Endothelial cell of umbilical vein (primary cell): ENCODE measurements at regions not wholly inside any gene's neighbourhood (a gene's known extent, or its start where the extent isn't known, plus 50 kb on each side); places are given as distances from the start of the nearest gene placed in this dataset.
"Not testable (repeated sequence)": the region's sequence is repeated elsewhere in the genome, so short reads cannot be mapped to it uniquely, and the experiment has no call there.

Experiments used
- BruUV-seq: library from RNA; stranded (reverse); fragments of 400-500 nt; replicated peaks from 2 replicates; lab custom pipeline; 2021; lab: Mats Ljungman, UMichigan
- CTCF ChIA-PET: fragments of 300-600, 350-600 bp; sonication (Branson Sonifier 250); formaldehyde crosslinking; loops from one replicate; lab custom pipeline; 2021; ENCODE audit warnings: antibody characterized with exemption, inconsistent platforms; lab: Charles Lee
- POLR2A ChIA-PET: fragments of 300-600, 350-600 bp; sonication (Branson Sonifier 250); formaldehyde crosslinking; loops from one replicate; lab custom pipeline; 2021; ENCODE audit warnings: antibody characterized with exemption, inconsistent platforms; lab: Charles Lee
- DNase-seq: peaks from one replicate; pipeline ENCODE4 v3.0.0-alpha.2; 2011; ENCODE audit warnings: low read depth, low spot score
- FAIRE-seq: peaks from 2 replicates; lab custom pipeline; 2011; peaks lifted over from hg19 to GRCh38; lab: Jason Lieb, UNC
- H2AFZ ChIP-seq: 2 replicates; pipeline ENCODE4 v1.6.0; 2012; ENCODE audit warnings: low read depth, low read length, control low read depth, inconsistent platforms
- H3K27ac ChIP-seq: 2 replicates; pipeline ENCODE4 v1.5.1; 2011; ENCODE audit warnings: low read depth, mild to moderate bottlenecking, control low read depth, low read length, moderate library complexity; ENCODE audit not compliant: insufficient read depth
- H3K27me3 ChIP-seq, 2 experiments: 2 replicates each; pipeline versions ENCODE4 v1.6.0 to v1.6.1; 2011; ENCODE audit warnings: low read length in 2 of 2, mixed read lengths in 1 of 2; ENCODE audit not compliant: control insufficient read depth in 2 of 2, insufficient read depth in 2 of 2
- H3K36me3 ChIP-seq, 2 experiments: 2 replicates in 1 of 2; 3 replicates in 1 of 2; pipeline ENCODE4 v1.5.1; 2011; ENCODE audit warnings: low read length in 2 of 2, mild to moderate bottlenecking in 1 of 2, moderate library complexity in 1 of 2; ENCODE audit not compliant: control insufficient read depth in 2 of 2, insufficient read depth in 2 of 2; ENCODE audit errors: extremely low read depth in 1 of 2
- H3K4me1 ChIP-seq: 3 replicates; pipeline ENCODE4 v1.5.1; 2011; ENCODE audit warnings: mild to moderate bottlenecking, low read length; ENCODE audit not compliant: control insufficient read depth, insufficient read depth; ENCODE audit errors: extremely low read depth
- H3K4me2 ChIP-seq: 2 replicates; pipeline ENCODE4 v1.6.1; 2011; ENCODE audit warnings: low read length, control low read depth, mixed read lengths; ENCODE audit not compliant: insufficient read depth
- H3K4me3 ChIP-seq, 3 experiments: fragments of 200-600 bp in 1 of 3; sonication (generic), shearing (Covaris generic) in 1 of 3; replicated peaks in 1 of 3; 2 replicates each; pipeline ENCODE4 v1.5.1; 2011 to 2016; ENCODE audit warnings: control low read depth in 3 of 3, low read length in 3 of 3, mild to moderate bottlenecking in 2 of 3, inconsistent platforms in 1 of 3, low read depth in 1 of 3, moderate library complexity in 1 of 3; ENCODE audit not compliant: insufficient read depth in 1 of 3
- H3K79me2 ChIP-seq: 2 replicates; pipeline ENCODE4 v1.6.0; 2012; ENCODE audit warnings: low read length, inconsistent platforms; ENCODE audit not compliant: control insufficient read depth, insufficient read depth
- H3K9ac ChIP-seq: replicated peaks from 2 replicates; pipeline ENCODE3; 2011; ENCODE audit warnings: low read length, control low read depth; ENCODE audit not compliant: insufficient read depth; ENCODE audit errors: extremely low read depth
- H3K9me1 ChIP-seq: replicated peaks from 3 replicates; pipeline ENCODE4 v1.6.0; 2011; ENCODE audit warnings: mild to moderate bottlenecking, low read length; ENCODE audit not compliant: control insufficient read depth, insufficient read depth; ENCODE audit errors: extremely low read depth
- H3K9me3 ChIP-seq: replicated peaks from 2 replicates; pipeline ENCODE4 v1.5.1; 2012; ENCODE audit warnings: low read length, inconsistent platforms; ENCODE audit not compliant: control insufficient read depth, insufficient read depth
- H4K20me1 ChIP-seq: replicated peaks from 2 replicates; pipeline ENCODE3; 2011; ENCODE audit warnings: mild to moderate bottlenecking, low read length; ENCODE audit not compliant: control insufficient read depth, insufficient read depth; ENCODE audit errors: extremely low read depth
- CTCF ChIP-seq, 2 donors: IDR thresholded peaks; 1 replicate in 1 of 2; 2 replicates in 1 of 2; pipeline ENCODE4 v1.5.1; 2011; ENCODE audit warnings: low read length in 2 of 2, mild to moderate bottlenecking in 2 of 2, moderate library complexity in 2 of 2, control low read depth in 1 of 2, inconsistent platforms in 1 of 2, low read depth in 1 of 2; ENCODE audit not compliant: insufficient read depth in 1 of 2; ENCODE audit errors: extremely low read depth in 1 of 2
- EZH2 ChIP-seq: IDR thresholded peaks from 2 replicates; pipeline ENCODE4 v1.6.1; 2012; ENCODE audit warnings: borderline replicate concordance, low read depth, mild to moderate bottlenecking, moderate library complexity, low read length, inconsistent platforms; ENCODE audit not compliant: severe bottlenecking
- FOS ChIP-seq: IDR thresholded peaks from 2 replicates; pipeline ENCODE4 v1.6.1; 2011; ENCODE audit warnings: mild to moderate bottlenecking, low read length, moderate library complexity, borderline replicate concordance; ENCODE audit not compliant: insufficient read depth
- GATA2 ChIP-seq: IDR thresholded peaks from 2 replicates; pipeline ENCODE4 v1.7.0; 2011; ENCODE audit warnings: low read depth, mild to moderate bottlenecking, moderate library complexity, mixed read lengths, low read length; ENCODE audit not compliant: insufficient read length, insufficient read depth
- JUN ChIP-seq: IDR thresholded peaks from 2 replicates; pipeline ENCODE4 v1.6.1; 2011; ENCODE audit warnings: borderline replicate concordance, low read depth; ENCODE audit not compliant: insufficient read length, insufficient read depth
- MAX ChIP-seq: IDR thresholded peaks from 2 replicates; pipeline ENCODE4 v1.6.1; 2011; ENCODE audit not compliant: insufficient read depth, insufficient read length
- MYC ChIP-seq: IDR thresholded peaks from one replicate; pipeline ENCODE4 v1.6.1; 2011; ENCODE audit warnings: mild to moderate bottlenecking, low read depth, low read length
- POLR2A ChIP-seq: IDR thresholded peaks from 2 replicates; pipeline ENCODE4 v1.6.1; 2012; ENCODE audit warnings: low read depth, mild to moderate bottlenecking, control low read depth, low read length
- POLR2AphosphoS5 ChIP-seq: IDR thresholded peaks from 2 replicates; pipeline ENCODE4 v1.6.1; 2012; ENCODE audit warnings: low read depth, mild to moderate bottlenecking, control low read depth, low read length, moderate library complexity; ENCODE audit not compliant: insufficient read depth
- dilution Hi-C: fragments of 300-500 bp; cut with MboI; formaldehyde crosslinking; loops from one replicate; pipeline ENCODE4 v1.15.0; 2019; ENCODE audit warnings: low sequenced_read_pairs; ENCODE audit not compliant: extremely low pct_ligation_motif_present
- intact Hi-C: fragments of 100-400 bp; cut with micrococcal nuclease; formaldehyde crosslinking; loops from one replicate; pipeline ENCODE4 v1.10.0; 2022

- no peaks in the 10 kb centered on the region for H4K20me1 ChIP-seq
- dilution Hi-C loops (no loop called here), intact Hi-C loops (no loop called here)
- POLR2A ChIA-PET = no interaction called here
- peaks cover 2% of the 10 kb centered on the region for H3K9me3 ChIP-seq
- CTCF ChIA-PET = no interaction called here
- H3K4me2 ChIP-seq = no peak overlapping the region
- no peak for TF ChIP-seq FOS
- FAIRE-seq (no peak), DNase-seq (no peak)
- no peaks in the 10 kb centered on the region for H3K9me1 ChIP-seq
- no TSS peak for BruUV-seq
- H3K27me3 ChIP-seq = no peaks in the 10 kb centered on the region
- no peaks in the 10 kb centered on the region for H3K4me1 ChIP-seq
- no peak overlapping the region for H3K4me3 ChIP-seq
- no peaks in the 10 kb centered on the region for H3K79me2 ChIP-seq
- H2AFZ ChIP-seq = no peak overlapping the region
- H3K27ac ChIP-seq = no peak overlapping the region
- H3K36me3 ChIP-seq = no peaks in the 10 kb centered on the region
- no peak overlapping the region for H3K9ac ChIP-seq
These were observed 487.3 kb downstream of the BRD1 start for GRCh38 chr22:49340406-49340805.

GRCh38 chr22:49336483-49336882 is 491.2 kb downstream of the BRD1 start:
- H3K9me3 ChIP-seq, H3K27ac ChIP-seq, DNase-seq, H3K27me3 ChIP-seq, intact Hi-C loops, H3K4me1 ChIP-seq, H2AFZ ChIP-seq, H3K4me3 ChIP-seq, H3K79me2 ChIP-seq, H3K9ac ChIP-seq, H3K36me3 ChIP-seq, FAIRE-seq, CTCF ChIA-PET, BruUV-seq, POLR2A ChIA-PET, H3K9me1 ChIP-seq, dilution Hi-C loops, H3K4me2 ChIP-seq, H4K20me1 ChIP-seq: not testable (repeated sequence)

- Histone ChIP-seq H3K27ac (no peak overlapping the region), H3K79me2 (no peaks in the 10 kb centered on the region), H3K9me3 (peaks cover 4% of the 10 kb centered on the region), H3K36me3 (no peaks in the 10 kb centered on the region), H3K27me3 (no peaks in the 10 kb centered on the region), H3K9me1 (no peaks in the 10 kb centered on the region), H4K20me1 (no peaks in the 10 kb centered on the region), H3K4me3 (no peak overlapping the region), H3K4me1 (no peaks in the 10 kb centered on the region), H3K9ac (no peak overlapping the region), H3K4me2 (no peak overlapping the region), H2AFZ (no peak overlapping the region)
- ChIA-PET POLR2A (no interaction called here), CTCF (no interaction called here)
- TF ChIP-seq GATA2 (no peak), MAX (no peak), POLR2AphosphoS5 (no peak), JUN (no peak), EZH2 (no peak), POLR2A (no peak), CTCF (IDR thresholded peaks at IDR 0.05; ENCODE audit: extremely low read depth in 1 of 2, insufficient read depth in 1 of 2, low read depth in 1 of 2, low read length in 2 of 2) (no peak), FOS (no peak), MYC (no peak)
- DNase-seq (no peak), FAIRE-seq (no peak)
- no TSS peak for BruUV-seq
- intact Hi-C loops = no loop called here
- dilution Hi-C loops = no loop called here
These were observed 492.7 kb downstream of the BRD1 start for GRCh38 chr22:49334976-49335375.
